ENCODE measurements at regions not wholly inside any gene's neighbourhood (a gene's known extent, or its start where the extent isn't known, plus 50 kb on each side); places are given as distances from the start of the nearest gene placed in this dataset.
"Not testable (repeated sequence)": the region's sequence is repeated elsewhere in the genome, so short reads cannot be mapped to it uniquely, and the experiment has no call there.

DNA sequence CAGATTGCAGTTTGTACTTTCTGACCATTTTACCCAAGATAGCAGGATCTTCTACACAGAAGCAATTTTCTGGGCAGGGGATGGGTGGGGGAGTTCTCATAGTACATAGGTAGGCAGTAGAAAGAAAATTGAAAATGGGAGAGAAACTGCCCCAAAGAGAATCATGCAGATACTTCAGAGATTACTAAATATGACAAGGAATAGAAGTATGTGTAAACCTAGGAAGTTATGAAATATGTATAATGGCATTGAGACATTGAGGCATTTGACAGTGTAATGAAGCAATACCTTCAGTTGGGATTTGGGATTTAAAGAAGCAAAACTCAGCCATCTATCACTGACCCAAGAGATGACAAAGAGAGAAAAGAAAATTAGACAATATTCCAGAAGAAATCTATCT is 233.0 kb downstream of the PTN start:
- H3K36me3 ChIP-seq (ENCODE audit: control insufficient read depth in 2 of 2, insufficient read depth in 2 of 2, low read length in 2 of 2): no peaks in the 10 kb centered on the region
- no peaks in the 10 kb centered on the region for H3K9me3 ChIP-seq (ENCODE audit: control insufficient read depth in 2 of 2, low read length in 2 of 2)
- H3K9ac ChIP-seq (ENCODE audit: low read length in 2 of 2): no peak overlapping the region
- H3K4me1 ChIP-seq (ENCODE audit: control insufficient read depth, insufficient read depth, low read length): no peaks in the 10 kb centered on the region
- H3K27me3 ChIP-seq (ENCODE audit: control insufficient read depth in 1 of 2, insufficient read depth in 2 of 2, low read length in 2 of 2): no peaks in the 10 kb centered on the region
- no peak overlapping the region for H3K27ac ChIP-seq (ENCODE audit: low read length)
- H3K4me3 ChIP-seq (ENCODE audit: low read length in 2 of 2): no peak overlapping the region

DNA sequence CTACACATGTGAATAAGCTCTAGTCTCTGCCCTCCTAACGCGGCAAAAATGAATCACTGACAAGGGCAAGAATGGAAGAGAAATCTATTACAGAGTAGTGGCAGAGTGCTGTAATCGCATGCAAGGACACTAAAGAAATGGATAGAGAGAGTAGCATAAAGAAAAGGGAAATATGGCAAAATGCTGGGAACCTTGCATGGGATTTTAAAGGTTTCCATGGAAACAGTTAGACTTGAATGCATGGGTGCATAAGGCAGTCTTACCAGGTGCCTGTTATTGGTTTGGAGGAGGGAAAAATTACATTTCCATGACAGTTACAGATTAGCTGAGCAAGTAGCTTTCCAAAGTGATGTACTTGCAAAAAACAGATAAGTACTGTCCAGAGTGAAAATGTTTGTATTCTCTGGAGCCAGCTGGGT is 233.4 kb downstream of the PTN start:
- H3K36me3 ChIP-seq (ENCODE audit: control insufficient read depth in 2 of 2, insufficient read depth in 2 of 2, low read length in 2 of 2): no peaks in the 10 kb centered on the region
- H3K27me3 ChIP-seq (ENCODE audit: control insufficient read depth in 1 of 2, insufficient read depth in 2 of 2, low read length in 2 of 2): no peaks in the 10 kb centered on the region
- H3K4me1 ChIP-seq (ENCODE audit: control insufficient read depth, insufficient read depth, low read length): no peaks in the 10 kb centered on the region
- no peaks in the 10 kb centered on the region for H3K9me3 ChIP-seq (ENCODE audit: control insufficient read depth in 2 of 2, low read length in 2 of 2)
- H3K4me3 ChIP-seq (ENCODE audit: low read length in 2 of 2): no peak overlapping the region
- no peak overlapping the region for H3K27ac ChIP-seq (ENCODE audit: low read length)
- H3K9ac ChIP-seq (ENCODE audit: low read length in 2 of 2): no peak overlapping the region

DNA sequence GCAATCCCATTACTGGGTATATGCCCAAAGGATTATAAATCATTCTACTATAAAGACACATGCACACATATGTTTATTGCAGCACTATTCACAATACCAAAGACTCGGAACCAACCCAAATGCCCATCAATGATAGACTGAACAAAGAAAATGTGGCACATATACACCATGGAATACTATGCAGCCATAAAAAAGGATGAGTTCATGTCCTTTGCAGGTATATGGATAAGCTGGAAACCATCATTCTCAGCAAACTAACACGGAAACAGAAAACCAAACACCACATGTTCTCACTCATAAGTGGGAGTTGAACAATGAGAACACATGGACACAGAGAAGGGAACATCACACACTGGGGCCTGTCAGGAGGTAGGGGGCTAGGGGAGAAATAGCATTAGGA is 235.7 kb downstream of the PTN start:
- not testable (repeated sequence) for H3K9me3 ChIP-seq (ENCODE audit: control insufficient read depth in 2 of 2, low read length in 2 of 2); H3K27ac ChIP-seq (ENCODE audit: low read length); H3K4me1 ChIP-seq (ENCODE audit: control insufficient read depth, insufficient read depth, low read length); H3K27me3 ChIP-seq (ENCODE audit: control insufficient read depth in 1 of 2, insufficient read depth in 2 of 2, low read length in 2 of 2); H3K36me3 ChIP-seq (ENCODE audit: control insufficient read depth in 2 of 2, insufficient read depth in 2 of 2, low read length in 2 of 2); H3K4me3 ChIP-seq (ENCODE audit: low read length in 2 of 2); H3K9ac ChIP-seq (ENCODE audit: low read length in 2 of 2)

DNA sequence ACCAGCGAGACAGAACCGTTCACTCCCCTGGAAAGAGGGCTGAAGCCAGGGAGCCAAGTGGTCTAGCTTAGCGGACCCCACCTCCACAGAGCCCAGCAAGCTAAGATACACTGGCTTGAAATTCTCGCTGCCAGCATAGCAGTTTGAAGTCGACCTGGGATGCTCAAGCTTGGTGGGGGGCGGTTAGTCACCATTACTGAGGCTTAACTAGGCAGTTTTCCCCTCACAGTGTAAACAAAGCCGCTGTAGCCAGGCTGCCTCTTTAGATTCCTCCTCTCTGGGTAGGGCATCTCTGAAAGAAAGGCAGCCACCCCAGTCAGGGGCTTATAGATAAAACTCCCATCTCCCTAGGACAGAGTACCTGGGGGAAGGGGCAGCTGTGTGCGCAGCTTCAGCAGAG is 235.1 kb downstream of the CHRM2 start:
- not testable (repeated sequence) for H3K27ac ChIP-seq (ENCODE audit: low read length); H3K9ac ChIP-seq (ENCODE audit: low read length in 2 of 2); H3K27me3 ChIP-seq (ENCODE audit: control insufficient read depth in 1 of 2, insufficient read depth in 2 of 2, low read length in 2 of 2); H3K4me3 ChIP-seq (ENCODE audit: low read length in 2 of 2); H3K9me3 ChIP-seq (ENCODE audit: control insufficient read depth in 2 of 2, low read length in 2 of 2); H3K4me1 ChIP-seq (ENCODE audit: control insufficient read depth, insufficient read depth, low read length); H3K36me3 ChIP-seq (ENCODE audit: control insufficient read depth in 2 of 2, insufficient read depth in 2 of 2, low read length in 2 of 2)

DNA sequence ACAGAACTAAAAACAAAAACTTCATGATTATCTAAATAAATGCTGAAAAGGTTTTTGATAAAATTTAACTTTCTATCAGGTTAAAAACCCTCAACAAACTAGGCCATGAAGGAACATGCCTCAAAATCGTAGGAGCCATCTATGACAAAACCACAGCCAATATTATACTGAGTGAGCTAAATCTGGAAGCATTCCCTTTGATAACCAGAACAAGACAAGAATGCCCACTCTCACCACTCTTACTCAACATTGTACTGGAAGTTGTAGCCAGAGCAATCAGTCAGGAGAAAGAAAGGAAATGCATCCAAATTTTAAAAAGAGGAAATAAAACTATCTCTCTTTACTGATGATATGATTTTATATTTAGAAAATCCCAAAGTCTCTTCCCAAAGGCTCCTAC is 228.7 kb downstream of the CHRM2 start:
- Histone ChIP-seq H3K9me3 (ENCODE audit: control insufficient read depth in 2 of 2, low read length in 2 of 2) (no peaks in the 10 kb centered on the region), H3K27me3 (ENCODE audit: control insufficient read depth in 1 of 2, insufficient read depth in 2 of 2, low read length in 2 of 2) (no peaks in the 10 kb centered on the region), H3K27ac (ENCODE audit: low read length) (no peak overlapping the region), H3K9ac (ENCODE audit: low read length in 2 of 2) (no peak overlapping the region), H3K4me3 (ENCODE audit: low read length in 2 of 2) (no peak overlapping the region), H3K4me1 (ENCODE audit: control insufficient read depth, insufficient read depth, low read length) (no peaks in the 10 kb centered on the region), H3K36me3 (ENCODE audit: control insufficient read depth in 2 of 2, insufficient read depth in 2 of 2, low read length in 2 of 2) (no peaks in the 10 kb centered on the region)

DNA sequence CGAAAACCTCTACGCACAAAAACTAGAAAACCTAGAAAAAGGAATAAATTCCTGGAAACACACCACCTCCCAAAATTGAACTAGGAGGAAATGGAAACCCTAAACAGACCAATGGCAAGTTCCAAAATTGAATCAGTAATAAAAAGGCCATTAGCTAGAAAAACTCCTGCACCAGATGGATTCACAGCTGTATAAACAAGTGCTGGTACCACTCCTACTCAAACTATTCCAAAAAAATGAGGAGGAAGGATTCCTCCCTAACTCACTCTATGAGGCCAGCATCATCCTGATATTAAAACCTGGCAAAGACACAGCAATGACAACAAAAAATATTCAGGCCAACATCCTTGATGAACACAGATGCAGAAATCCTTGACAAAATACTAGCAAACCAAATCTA is 228.2 kb downstream of the CHRM2 start:
- H3K4me3 ChIP-seq (ENCODE audit: low read length in 2 of 2): no peak overlapping the region
- H3K9me3 ChIP-seq (ENCODE audit: control insufficient read depth in 2 of 2, low read length in 2 of 2): no peaks in the 10 kb centered on the region
- H3K27ac ChIP-seq (ENCODE audit: low read length): no peak overlapping the region
- no peak overlapping the region for H3K9ac ChIP-seq (ENCODE audit: low read length in 2 of 2)
- no peaks in the 10 kb centered on the region for H3K27me3 ChIP-seq (ENCODE audit: control insufficient read depth in 1 of 2, insufficient read depth in 2 of 2, low read length in 2 of 2)
- no peaks in the 10 kb centered on the region for H3K4me1 ChIP-seq (ENCODE audit: control insufficient read depth, insufficient read depth, low read length)
- H3K36me3 ChIP-seq (ENCODE audit: control insufficient read depth in 2 of 2, insufficient read depth in 2 of 2, low read length in 2 of 2): no peaks in the 10 kb centered on the region

DNA sequence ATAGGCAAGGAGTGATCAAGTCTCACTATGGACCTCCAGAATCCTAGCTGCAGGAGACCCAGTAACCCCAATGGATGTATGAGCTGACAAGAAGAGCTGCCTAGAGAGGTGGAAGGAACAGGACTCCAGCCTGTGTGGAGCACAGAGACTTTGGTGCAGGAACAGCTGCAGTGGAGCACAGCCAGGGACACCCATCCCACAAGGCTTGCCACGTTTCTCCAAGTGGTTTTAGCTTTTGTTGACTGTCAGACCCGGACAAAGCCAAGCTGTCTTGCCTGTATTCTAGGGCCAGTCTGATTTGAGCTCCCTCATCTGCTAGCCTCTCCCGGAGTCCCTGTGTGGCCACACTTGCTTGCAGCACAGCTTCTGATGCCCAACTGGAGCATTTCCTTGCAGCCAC is 224.7 kb downstream of the CHRM2 start:
- Histone ChIP-seq H3K9ac (ENCODE audit: low read length in 2 of 2) (no peak overlapping the region), H3K9me3 (ENCODE audit: control insufficient read depth in 2 of 2, low read length in 2 of 2) (no peaks in the 10 kb centered on the region), H3K36me3 (ENCODE audit: control insufficient read depth in 2 of 2, insufficient read depth in 2 of 2, low read length in 2 of 2) (no peaks in the 10 kb centered on the region), H3K27ac (ENCODE audit: low read length) (no peak overlapping the region), H3K4me3 (ENCODE audit: low read length in 2 of 2) (no peak overlapping the region), H3K4me1 (ENCODE audit: control insufficient read depth, insufficient read depth, low read length) (no peaks in the 10 kb centered on the region), H3K27me3 (ENCODE audit: control insufficient read depth in 1 of 2, insufficient read depth in 2 of 2, low read length in 2 of 2) (no peaks in the 10 kb centered on the region)

DNA sequence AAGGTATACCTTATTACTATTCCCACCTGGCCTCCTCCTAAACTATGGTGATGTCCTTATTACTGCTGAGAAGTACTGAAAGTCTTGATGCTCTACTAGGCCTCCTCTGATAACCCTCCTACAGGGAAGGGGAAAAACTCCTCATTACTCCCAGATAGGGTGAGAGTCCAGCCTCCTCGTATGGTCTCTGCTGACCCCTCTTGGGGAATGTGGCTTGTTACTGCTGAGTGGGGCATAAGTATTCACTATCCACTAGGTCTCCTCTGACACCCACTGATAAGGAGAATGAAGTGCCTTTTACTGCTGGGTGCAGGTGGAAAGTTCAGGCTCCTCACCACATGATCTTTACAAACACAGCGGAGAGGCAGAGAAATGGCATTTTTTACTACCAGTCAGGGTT is 222.9 kb downstream of the CHRM2 start:
- H3K4me3 ChIP-seq (ENCODE audit: low read length in 2 of 2): no peak overlapping the region
- no peaks in the 10 kb centered on the region for H3K27me3 ChIP-seq (ENCODE audit: control insufficient read depth in 1 of 2, insufficient read depth in 2 of 2, low read length in 2 of 2)

DNA sequence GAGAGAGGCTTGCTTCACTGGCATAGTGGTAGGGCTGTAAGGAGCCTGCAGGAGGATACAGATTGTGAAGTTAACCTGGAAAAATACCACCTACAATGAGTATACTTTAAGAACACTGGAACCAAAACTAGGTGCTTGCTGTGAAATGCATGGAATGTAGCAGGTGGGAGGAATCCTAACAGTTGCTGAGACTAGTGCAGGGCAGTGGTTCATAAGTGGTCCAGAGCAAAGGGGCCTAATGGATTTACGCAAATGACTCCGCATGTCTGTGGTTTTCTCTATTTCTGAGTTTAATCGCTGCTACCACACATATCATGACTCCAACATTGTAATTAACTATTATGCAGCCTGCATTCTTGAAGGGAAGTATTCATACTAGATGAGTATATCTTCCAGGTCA is 218.4 kb downstream of the CHRM2 start:
- Histone ChIP-seq H3K27ac (ENCODE audit: low read length) (no peak overlapping the region), H3K36me3 (ENCODE audit: control insufficient read depth in 2 of 2, insufficient read depth in 2 of 2, low read length in 2 of 2) (no peaks in the 10 kb centered on the region), H3K9ac (ENCODE audit: low read length in 2 of 2) (no peak overlapping the region), H3K4me1 (ENCODE audit: control insufficient read depth, insufficient read depth, low read length) (no peaks in the 10 kb centered on the region), H3K4me3 (ENCODE audit: low read length in 2 of 2) (no peak overlapping the region), H3K9me3 (ENCODE audit: control insufficient read depth in 2 of 2, low read length in 2 of 2) (no peaks in the 10 kb centered on the region), H3K27me3 (ENCODE audit: control insufficient read depth in 1 of 2, insufficient read depth in 2 of 2, low read length in 2 of 2) (no peaks in the 10 kb centered on the region)

More for the DNA sequence above, 222.9 kb downstream of the CHRM2 start:
- H3K36me3 ChIP-seq (ENCODE audit: control insufficient read depth in 2 of 2, insufficient read depth in 2 of 2, low read length in 2 of 2): no peaks in the 10 kb centered on the region
- H3K27ac ChIP-seq (ENCODE audit: low read length): no peak overlapping the region
- H3K9me3 ChIP-seq (ENCODE audit: control insufficient read depth in 2 of 2, low read length in 2 of 2): no peaks in the 10 kb centered on the region
- no peak overlapping the region for H3K9ac ChIP-seq (ENCODE audit: low read length in 2 of 2)
- no peaks in the 10 kb centered on the region for H3K4me1 ChIP-seq (ENCODE audit: control insufficient read depth, insufficient read depth, low read length)

DNA sequence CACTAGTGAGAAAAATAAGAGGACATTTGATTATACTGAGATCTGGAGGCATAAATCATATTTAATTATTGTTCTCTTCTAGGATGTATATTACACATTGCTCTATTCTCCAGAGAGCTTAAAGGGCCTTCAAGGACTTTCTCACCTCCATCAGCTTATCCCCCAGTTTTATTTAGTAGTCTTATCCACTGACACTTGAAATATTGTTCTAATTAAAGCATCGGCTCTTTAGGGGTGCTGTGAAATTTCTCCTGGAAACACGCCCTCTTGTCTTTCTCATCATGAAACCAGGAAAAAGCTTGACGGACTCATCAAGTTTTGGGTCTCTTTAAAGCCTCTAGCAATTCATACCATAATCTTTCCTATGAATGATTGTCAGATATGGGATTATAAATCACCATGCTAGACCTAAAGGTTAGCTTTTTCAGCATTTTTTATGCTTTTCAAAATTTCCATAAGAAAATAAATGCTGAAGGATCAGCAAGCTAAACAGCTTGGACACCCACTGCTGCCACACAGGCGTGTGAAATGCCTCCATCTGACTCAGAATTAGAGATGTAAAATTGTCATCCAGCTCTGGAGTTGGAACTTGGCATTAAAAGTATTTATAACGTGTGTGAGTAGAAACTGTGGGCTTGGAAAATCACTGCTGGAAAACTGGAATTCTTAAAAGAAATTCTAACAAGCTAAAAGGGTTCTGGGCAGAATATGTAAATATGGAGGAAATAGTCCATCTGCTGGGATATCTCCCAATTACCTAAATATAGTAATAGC is 216.3 kb downstream of the CHRM2 start:
- H3K4me1 ChIP-seq (ENCODE audit: control insufficient read depth, insufficient read depth, low read length): no peaks in the 10 kb centered on the region
- H3K9ac ChIP-seq (ENCODE audit: low read length in 2 of 2): no peak overlapping the region
- H3K27ac ChIP-seq (ENCODE audit: low read length): no peak overlapping the region
- no peaks in the 10 kb centered on the region for H3K36me3 ChIP-seq (ENCODE audit: control insufficient read depth in 2 of 2, insufficient read depth in 2 of 2, low read length in 2 of 2)
- H3K9me3 ChIP-seq (ENCODE audit: control insufficient read depth in 2 of 2, low read length in 2 of 2): no peaks in the 10 kb centered on the region
- H3K4me3 ChIP-seq (ENCODE audit: low read length in 2 of 2): no peak overlapping the region
- H3K27me3 ChIP-seq (ENCODE audit: control insufficient read depth in 1 of 2, insufficient read depth in 2 of 2, low read length in 2 of 2): no peaks in the 10 kb centered on the region

DNA sequence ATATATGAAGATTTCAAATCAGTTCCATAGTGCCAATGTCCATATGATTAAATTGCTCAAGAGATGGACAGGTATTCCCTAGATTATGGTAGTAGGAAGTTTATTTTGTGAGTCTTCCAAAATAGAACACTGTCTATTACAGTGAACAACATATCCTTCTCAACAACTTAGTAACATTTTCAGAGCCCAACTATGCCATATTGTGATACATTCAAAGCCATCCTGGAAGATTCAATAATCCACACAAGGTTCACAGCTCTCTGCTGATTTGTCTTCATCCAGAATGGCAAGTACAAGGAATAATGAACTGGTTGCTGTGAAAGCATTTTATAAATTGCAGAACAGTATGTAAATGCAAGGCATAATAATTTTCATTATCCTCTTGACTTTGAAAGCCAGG is 213.9 kb downstream of the CHRM2 start:
- no peak overlapping the region for H3K4me3 ChIP-seq (ENCODE audit: low read length in 2 of 2)
- H3K9me3 ChIP-seq (ENCODE audit: control insufficient read depth in 2 of 2, low read length in 2 of 2): no peaks in the 10 kb centered on the region
- peak overlapping the region; percentile 49 for H3K27ac ChIP-seq (ENCODE audit: low read length)

More for the DNA sequence above, 213.9 kb downstream of the CHRM2 start:
- Histone ChIP-seq H3K9ac (ENCODE audit: low read length in 2 of 2) (no peak overlapping the region), H3K36me3 (ENCODE audit: control insufficient read depth in 2 of 2, insufficient read depth in 2 of 2, low read length in 2 of 2) (no peaks in the 10 kb centered on the region), H3K4me1 (ENCODE audit: control insufficient read depth, insufficient read depth, low read length) (no peaks in the 10 kb centered on the region), H3K27me3 (ENCODE audit: control insufficient read depth in 1 of 2, insufficient read depth in 2 of 2, low read length in 2 of 2) (no peaks in the 10 kb centered on the region)
